A549 (cell line): ENCODE measurements at regions not wholly inside any gene's neighbourhood (a gene's known extent, or its start where the extent isn't known, plus 50 kb on each side); places are given as distances from the start of the nearest gene placed in this dataset.

Source experiments
- ATAC-seq, 2 experiments: fragments of 200-7000 bp in 1 of 2; fragments of >200 bp in 1 of 2; cut with Nextera tagmentation in 1 of 2; cut with Tn5 transposase in 1 of 2; 3 replicates each; pipeline versions ENCODE4 v1.8.0 to v1.9.1; 2018 to 2020; ENCODE audit warnings: mild to moderate bottlenecking in 1 of 2, moderate library complexity in 1 of 2
- CTCF ChIA-PET: fragments of 300-600 bp; sonication (Branson Sonifier 250); formaldehyde crosslinking; extraction: SDS; loops from one replicate; lab custom pipeline; 2021; ENCODE audit warnings: antibody characterized with exemption, inconsistent platforms; lab: Yijun Ruan, JAX
- POLR2A ChIA-PET: fragments of 350-600 bp; formaldehyde crosslinking; extraction: SDS; loops from one replicate; lab custom pipeline; 2021; ENCODE audit warnings: antibody characterized with exemption, inconsistent platforms; lab: Yijun Ruan, JAX
- DNase-seq, 2 experiments: peaks; one replicate each; pipeline versions ENCODE4 v3.0.0 to v3.0.0-alpha.2; 2011 to 2016; ENCODE audit warnings: low read depth in 1 of 2, low spot score in 1 of 2
- FAIRE-seq: peaks from 2 replicates; lab custom pipeline; 2011; peaks lifted over from hg19 to GRCh38; lab: Jason Lieb, UNC
- H3K27ac ChIP-seq, 2 experiments: fragments of >200 bp; sonication (Bioruptor Twin); formaldehyde crosslinking; 3 replicates each; pipeline ENCODE4 v1.5.1; 2016 to 2017
- H3K4me1 ChIP-seq: fragments of >200 bp; sonication (Bioruptor Twin); formaldehyde crosslinking; 3 replicates; pipeline ENCODE4 v1.6.1; 2016
- H3K4me2 ChIP-seq: fragments of >200 bp; sonication (Bioruptor Twin); formaldehyde crosslinking; 3 replicates; pipeline ENCODE4 v1.6.1; 2016
- H3K4me3 ChIP-seq: fragments of >200 bp; sonication (Bioruptor Twin); formaldehyde crosslinking; 3 replicates; pipeline ENCODE4 v1.5.1; 2016
- H3K9me3 ChIP-seq: fragments of >200 bp; sonication (Bioruptor Twin); formaldehyde crosslinking; 3 replicates; pipeline ENCODE4 v1.6.1; 2016
- ATOH8 ChIP-seq: fragments of 250-450 bp; sonication (Bioruptor Pico); IDR thresholded peaks from 2 replicates; pipeline ENCODE4 v1.5.0; 2020; ENCODE audit warnings: low read depth, mild to moderate bottlenecking, moderate library complexity
- BCL3 ChIP-seq: fragments of >200 bp; sonication (Bioruptor Twin); formaldehyde crosslinking; IDR thresholded peaks from 3 replicates; pipeline ENCODE4 v1.6.1; 2016
- CHD4 ChIP-seq: fragments of 200-600 bp; sonication (generic); IDR thresholded peaks from 2 replicates; pipeline ENCODE4 v1.6.1; 2016; ENCODE audit warnings: antibody characterized with exemption, mild to moderate bottlenecking, borderline replicate concordance
- E2F6 ChIP-seq: IDR thresholded peaks from 2 replicates; pipeline ENCODE4 v1.6.1; 2012; ENCODE audit warnings: low read depth, borderline replicate concordance
- ESRRA ChIP-seq: fragments of 150-350 bp; IDR thresholded peaks from 2 replicates; pipeline ENCODE4 v1.6.1; 2014; ENCODE audit warnings: mild to moderate bottlenecking, low read length, borderline replicate concordance
- HMGXB4 ChIP-seq: fragments of 250-450 bp; sonication (Bioruptor Pico); IDR thresholded peaks from 2 replicates; pipeline ENCODE4 v1.5.0; 2021; ENCODE audit warnings: mild to moderate bottlenecking, moderate library complexity, borderline replicate concordance
- HOXA7 ChIP-seq: fragments of 250-450 bp; sonication (Bioruptor Pico); IDR thresholded peaks from 2 replicates; pipeline ENCODE4 v1.5.0; 2020; ENCODE audit warnings: mild to moderate bottlenecking, moderate library complexity
- HOXB5 ChIP-seq: fragments of 250-450 bp; sonication (Bioruptor Pico); IDR thresholded peaks from 2 replicates; pipeline ENCODE4 v1.5.0; 2020; ENCODE audit warnings: mild to moderate bottlenecking, moderate library complexity
- KDM1A ChIP-seq: fragments of 200-600 bp; sonication (generic); IDR thresholded peaks from 2 replicates; pipeline ENCODE4 v1.6.1; 2016; ENCODE audit warnings: low read depth, mild to moderate bottlenecking
- MAZ ChIP-seq: fragments of 150-350 bp; IDR thresholded peaks from 2 replicates; pipeline ENCODE4 v1.6.1; 2014; ENCODE audit warnings: antibody characterized with exemption, low read depth, low read length, borderline replicate concordance
- NFE2L2 ChIP-seq: fragments of 150-350 bp; conservative IDR thresholded peaks from 2 replicates; pipeline ENCODE4 v1.6.1; 2014; ENCODE audit warnings: low read length
- PBX3 ChIP-seq: IDR thresholded peaks from 2 replicates; pipeline ENCODE4 v1.6.1; 2012
- RFX5 ChIP-seq: fragments of 450-650 bp; IDR thresholded peaks from 2 replicates; pipeline ENCODE4 v1.7.1; 2014; ENCODE audit warnings: antibody characterized with exemption, mild to moderate bottlenecking, moderate library complexity
- RNF2 ChIP-seq: fragments of 200-600 bp; sonication (generic); IDR thresholded peaks from 2 replicates; pipeline ENCODE4 v1.6.1; 2016; ENCODE audit warnings: low read depth, mild to moderate bottlenecking, antibody characterized with exemption, moderate library complexity, borderline replicate concordance
- SMC3 ChIP-seq: fragments of >200 bp; sonication (Bioruptor Twin); formaldehyde crosslinking; IDR thresholded peaks from 3 replicates; pipeline ENCODE4 v1.6.1; 2018; ENCODE audit warnings: inconsistent platforms
- SREBF2 ChIP-seq: fragments of 450-650 bp; IDR thresholded peaks from 2 replicates; pipeline ENCODE4 v1.6.1; 2014; ENCODE audit warnings: mild to moderate bottlenecking, moderate library complexity
- ZC3H11A ChIP-seq: fragments of 450-650 bp; IDR thresholded peaks from 2 replicates; pipeline ENCODE4 v1.6.1; 2014; ENCODE audit warnings: antibody characterized with exemption, mild to moderate bottlenecking
- ZNF302 ChIP-seq: fragments of 250-450 bp; sonication (Bioruptor Pico); IDR thresholded peaks from 2 replicates; pipeline ENCODE4 v1.9.0; 2021; ENCODE audit warnings: inconsistent platforms, mild to moderate bottlenecking, moderate library complexity
- WGBS: methylation state at CpG from one replicate; pipeline ENCODE4 v1.1.6; 2017; ENCODE audit errors: missing lambda C conversion rate; 5-methylcytosine and 5-hydroxymethylcytosine counted together

GRCh38 chr20:52332230-52332629 is 140.7 kb upstream of the ZFP64 start:
- DNase-seq = no peak
- Histone ChIP-seq H3K9me3 (no peaks in the 10 kb centered on the region), H3K4me3 (no peak overlapping the region), H3K27ac (no peak overlapping the region), H3K4me1 (no peaks in the 10 kb centered on the region), H3K4me2 (no peak overlapping the region)
- no peak for FAIRE-seq
- 58% methylated on average over 1 of the region's 1 CpG for WGBS
- POLR2A ChIA-PET = no interaction called here
- TF ChIP-seq HOXA7 (CRISPR knock-in tag) (no peak), E2F6 (no peak), BCL3 (no peak), HOXB5 (CRISPR knock-in tag) (no peak), RNF2 (no peak), ATOH8 (CRISPR knock-in tag) (no peak), PBX3 (no peak)
- no peak for ATAC-seq
- CTCF ChIA-PET = interaction anchor here (1.7 kb wide), 1 partner anchor 19 kb away, joined by 7 read pairs; no protein-coding TSS in a partner anchor

- H3K27ac ChIP-seq = no peak overlapping the region
- FAIRE-seq (no peak), DNase-seq (no peak), ATAC-seq (no peak)
- POLR2A ChIA-PET = no interaction called here
- H3K9me3 ChIP-seq = no peaks in the 10 kb centered on the region
- H3K4me2 ChIP-seq = no peak overlapping the region
- CTCF ChIA-PET = interaction anchor here (1.7 kb wide), 1 partner anchor 19 kb away, joined by 7 read pairs; no protein-coding TSS in a partner anchor
- H3K4me3 ChIP-seq = no peak overlapping the region
- no peaks in the 10 kb centered on the region for H3K4me1 ChIP-seq
- TF ChIP-seq E2F6 (no peak), MAZ (no peak), NFE2L2 (no peak), ZNF302 (CRISPR knock-in tag) (no peak), SMC3 (no peak), BCL3 (no peak), CHD4 (no peak), ZC3H11A (no peak), RFX5 (no peak), KDM1A (no peak), SREBF2 (no peak), HMGXB4 (CRISPR knock-in tag) (no peak), HOXB5 (CRISPR knock-in tag) (no peak), ESRRA (no peak)
- WGBS = 10% methylated on average over 2 of the region's 2 CpGs
These were observed 140.1 kb upstream of the ZFP64 start for GRCh38 chr20:52331655-52332054.
